ENCODE measurements at regions not wholly inside any gene's neighbourhood (a gene's known extent, or its start where the extent isn't known, plus 50 kb on each side); places are given as distances from the start of the nearest gene placed in this dataset.

DNA sequence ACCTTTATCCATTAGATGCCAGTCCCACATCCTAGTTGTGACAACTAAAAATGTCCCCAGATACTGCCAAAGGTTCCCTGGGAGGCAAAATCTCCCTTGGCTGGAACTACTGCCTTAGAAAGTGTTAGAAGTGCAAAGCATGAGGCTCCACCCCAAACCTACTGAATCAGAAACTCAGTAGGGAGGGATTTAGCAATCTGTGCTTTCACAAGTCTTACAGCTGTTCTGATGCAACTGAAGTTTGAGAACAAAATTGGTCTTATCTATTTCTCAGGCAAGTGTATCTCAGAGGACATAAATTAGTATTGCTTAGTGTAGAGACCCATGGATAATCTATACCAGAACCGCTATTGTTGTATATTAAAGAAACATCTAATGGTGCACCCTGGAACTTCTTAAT is 70.2 kb downstream of the CLDN1 start:
- DNase-seq = no peak

DNA sequence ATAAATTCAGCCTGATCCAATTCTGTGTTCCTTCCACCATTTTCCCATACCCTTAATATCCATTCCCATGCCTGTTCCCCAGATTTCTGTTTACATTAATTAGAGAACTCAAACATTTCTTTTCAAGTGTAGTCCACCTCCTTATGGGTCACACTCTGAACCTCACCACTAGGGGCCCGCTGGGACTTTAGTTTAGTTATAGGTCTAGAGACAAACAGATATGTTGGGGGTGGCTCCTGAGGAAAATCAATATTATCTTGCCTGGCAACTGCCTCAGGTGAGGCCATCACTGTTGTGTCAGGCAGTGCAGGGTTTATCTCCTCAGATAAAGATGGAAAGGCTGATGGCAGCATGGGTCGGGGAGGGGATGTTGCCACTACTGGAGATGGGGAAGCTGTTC is 72.8 kb downstream of the CLDN1 start:
- no peak for DNase-seq

DNA sequence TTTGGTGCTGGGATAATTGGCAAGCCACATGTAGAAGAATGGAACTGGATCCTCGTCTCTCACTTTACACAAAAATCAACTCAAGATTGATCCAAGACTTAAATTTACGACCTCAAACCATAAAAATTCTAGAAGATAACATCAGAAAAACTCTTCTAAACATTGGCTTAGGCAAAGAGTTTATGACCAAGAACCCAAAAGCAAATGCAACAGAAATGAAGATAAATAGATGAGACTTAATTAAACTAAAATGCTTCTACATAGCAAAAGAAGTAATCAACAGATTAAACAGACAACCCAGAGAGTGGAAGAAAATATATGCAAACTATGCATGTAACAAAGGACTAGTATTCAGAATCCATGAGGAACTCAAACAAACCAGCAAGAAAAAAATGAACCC is 80.1 kb downstream of the CLDN1 start:
- no peak for DNase-seq

DNA sequence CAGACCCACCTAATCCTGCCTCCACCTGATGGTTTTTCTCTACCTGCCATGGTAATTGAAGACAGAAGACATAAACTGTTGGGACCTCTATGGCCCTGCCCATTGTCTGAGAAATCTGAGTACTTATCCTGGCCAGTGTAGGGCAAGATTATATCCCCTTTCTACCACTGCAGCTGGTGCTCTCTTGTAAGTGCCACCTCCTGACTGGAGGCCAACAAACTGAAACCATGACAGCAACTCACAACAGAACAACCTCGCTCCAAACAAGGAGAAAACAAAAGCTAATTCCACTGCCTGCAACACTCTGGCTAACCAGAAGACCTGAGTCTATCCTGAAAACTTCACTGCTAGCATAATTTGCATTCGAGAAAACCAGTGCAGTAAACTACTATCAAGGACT is 82.9 kb downstream of the CLDN1 start:
- no peak for DNase-seq

DNA sequence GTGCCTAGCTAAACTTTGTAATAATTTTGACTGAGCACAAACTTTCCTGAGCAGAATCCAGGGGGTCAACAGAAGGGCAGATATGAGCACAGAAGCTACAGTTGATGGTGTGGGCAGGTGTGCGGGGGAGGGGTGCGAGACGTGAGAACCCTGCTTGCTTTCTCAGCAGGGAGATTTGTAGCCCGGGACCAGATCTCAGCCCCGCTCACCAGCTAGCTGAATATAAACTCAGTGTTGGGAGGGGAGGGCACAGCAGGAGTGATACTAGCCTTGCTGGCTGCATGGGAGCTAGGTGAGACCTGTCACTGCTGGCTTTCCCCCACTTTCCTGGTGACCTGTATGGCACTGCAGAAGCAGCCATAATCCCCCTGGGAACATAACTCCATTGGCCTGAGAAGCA is 83.4 kb downstream of the CLDN1 start:
- no peak for DNase-seq

DNA sequence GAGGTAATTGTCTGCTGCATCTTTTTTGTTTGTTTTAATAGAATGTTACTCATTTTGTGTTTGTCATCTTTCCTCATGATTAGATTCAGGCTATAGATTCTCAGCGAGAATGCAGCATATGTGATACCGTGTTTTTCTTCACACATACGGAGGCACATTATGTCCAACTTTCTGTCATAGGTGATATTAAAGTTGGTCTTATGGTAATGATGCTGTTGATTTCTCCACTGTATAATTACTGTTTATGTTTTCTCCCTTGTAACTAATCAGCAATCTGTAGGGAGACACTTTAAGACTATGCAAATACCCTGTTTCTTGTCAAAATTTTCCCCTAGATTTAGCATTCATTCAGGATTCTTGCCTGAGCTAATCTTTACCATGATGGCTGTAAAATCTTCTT is 87.6 kb downstream of the CLDN1 start:
- DNase-seq = no peak

DNA sequence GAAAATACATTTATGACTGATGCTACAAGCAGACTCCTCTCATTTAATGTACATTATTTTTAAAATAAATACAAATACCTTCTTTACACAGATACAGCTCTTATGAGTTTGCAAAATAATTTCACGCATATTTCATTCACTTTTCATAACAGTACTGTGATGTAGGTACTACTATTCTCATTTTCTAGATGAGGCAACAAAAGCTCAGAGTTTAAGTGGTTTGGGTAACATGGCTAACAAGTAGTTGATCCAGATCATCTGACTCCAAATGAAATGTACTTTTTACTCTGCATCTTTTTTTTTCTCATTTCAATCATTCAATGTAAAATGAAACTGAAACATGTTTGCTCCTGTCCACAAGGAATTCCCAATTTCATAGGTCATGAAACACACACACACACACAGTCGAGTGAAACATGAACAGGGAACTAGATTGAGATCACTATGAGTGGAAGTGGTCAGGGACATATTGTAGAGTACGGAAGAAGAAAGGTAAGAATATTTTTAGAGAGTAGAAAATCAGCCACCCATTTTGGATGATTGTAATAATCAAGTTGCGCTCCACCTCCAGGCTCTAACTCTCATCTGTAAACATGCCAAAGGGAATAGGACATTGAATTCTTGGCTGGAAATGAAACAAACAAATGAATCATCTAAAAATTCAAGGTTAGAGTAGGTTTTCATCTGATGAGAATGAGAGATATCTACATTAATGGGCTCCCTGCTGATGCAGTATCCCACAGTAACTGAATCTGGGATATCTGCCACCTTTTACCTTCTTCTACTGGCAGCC is 92.4 kb downstream of the CLDN1 start:
- DNase-seq = no peak

DNA sequence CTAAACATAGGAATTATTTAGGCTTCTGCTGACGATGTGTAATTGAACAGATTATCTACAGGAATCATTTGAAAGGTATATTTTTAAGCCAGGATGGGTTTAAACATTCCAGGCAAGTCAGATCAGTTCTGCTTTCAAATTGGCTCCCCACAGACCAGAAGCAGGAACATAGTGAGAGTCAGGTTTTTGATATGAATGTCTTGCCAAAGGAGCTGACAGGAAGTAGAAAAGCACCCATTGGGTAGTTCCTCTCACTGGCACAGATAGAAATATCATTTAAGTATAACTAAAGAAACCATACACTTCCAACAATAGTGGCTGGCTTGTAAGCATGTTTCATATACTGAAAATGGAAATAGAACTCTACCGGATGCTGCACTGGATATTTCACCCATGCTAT is 95.2 kb downstream of the CLDN1 start:
- no peak for DNase-seq

DNA sequence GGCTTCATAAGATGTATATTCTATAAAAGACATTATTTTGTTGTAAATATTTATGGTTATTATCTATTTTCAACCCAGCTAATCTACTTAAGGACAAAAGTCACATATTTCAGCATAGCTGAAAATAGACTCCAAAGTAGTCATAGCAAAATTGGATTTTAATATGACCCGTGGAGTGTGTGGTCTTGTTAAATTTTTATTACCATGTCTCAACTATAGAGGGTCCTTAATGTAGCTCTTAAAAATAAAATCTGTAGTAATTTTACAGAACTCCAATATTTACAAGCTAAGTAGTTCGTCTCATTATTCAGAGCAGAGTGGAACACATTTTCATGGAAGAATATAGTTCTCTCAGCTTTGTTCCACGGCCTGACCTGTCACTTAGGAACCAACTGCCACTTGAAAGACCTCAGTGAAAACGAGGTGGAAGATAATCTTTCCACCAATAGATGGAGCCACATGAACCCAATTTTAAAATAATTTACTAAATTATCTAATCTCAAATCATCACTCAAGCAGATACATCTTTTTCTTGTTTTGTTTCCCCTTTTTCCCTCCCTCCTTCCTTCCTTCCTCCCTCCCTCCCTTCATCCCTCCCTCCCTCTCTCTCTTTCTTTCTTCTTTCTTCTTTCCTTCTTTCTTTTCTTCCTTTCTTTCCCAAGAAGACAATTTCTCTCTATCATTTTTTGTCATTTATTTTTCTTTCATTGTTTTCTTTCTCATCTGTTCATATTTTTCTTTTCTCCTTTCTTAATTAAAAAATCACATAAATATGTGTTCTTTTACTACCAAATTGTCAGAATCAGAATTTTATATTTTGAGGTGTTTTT is 97.2 kb downstream of the CLDN1 start:
- peak; percentile 19 for DNase-seq

DNA sequence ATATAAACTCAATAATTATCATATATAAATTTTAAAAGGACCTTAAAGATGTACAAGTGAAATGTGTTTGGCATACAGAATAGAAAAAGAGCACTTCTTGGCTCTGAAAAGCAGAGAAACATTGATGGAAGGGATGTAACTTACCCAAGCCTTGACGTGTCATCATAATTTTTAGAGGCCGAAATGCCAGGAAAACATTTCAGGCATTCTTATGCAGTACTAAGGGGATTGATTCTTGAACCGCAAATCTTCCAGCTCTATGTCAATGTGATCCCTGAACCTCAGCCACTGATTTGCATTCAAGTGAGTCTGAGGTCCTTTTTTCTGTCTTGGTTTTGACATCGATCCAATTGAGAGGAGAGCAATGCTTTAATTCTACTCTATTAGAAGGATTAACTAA is 97.8 kb downstream of the CLDN1 start:
- DNase-seq = no peak

DNA sequence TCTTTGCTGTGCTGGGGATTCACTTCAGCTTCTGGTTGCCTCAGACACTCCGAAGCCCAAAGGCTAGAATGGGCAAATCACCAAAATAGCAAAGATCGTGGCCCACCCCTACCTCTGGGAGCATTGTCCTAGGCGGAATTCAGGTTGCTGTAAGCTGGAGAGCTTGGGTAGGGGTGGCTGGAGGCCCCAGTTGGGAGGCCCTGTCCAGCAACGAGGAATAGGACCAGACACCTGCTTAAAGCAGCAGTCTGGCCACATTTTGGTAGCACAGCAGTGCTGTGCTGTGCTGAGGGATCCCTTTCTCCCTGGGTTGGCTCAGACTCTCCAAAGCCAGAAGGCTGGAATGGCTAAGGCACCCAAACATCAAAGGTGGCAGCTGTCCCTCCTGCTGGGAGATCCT is 99.3 kb downstream of the CLDN1 start:
- DNase-seq = no peak

DNA sequence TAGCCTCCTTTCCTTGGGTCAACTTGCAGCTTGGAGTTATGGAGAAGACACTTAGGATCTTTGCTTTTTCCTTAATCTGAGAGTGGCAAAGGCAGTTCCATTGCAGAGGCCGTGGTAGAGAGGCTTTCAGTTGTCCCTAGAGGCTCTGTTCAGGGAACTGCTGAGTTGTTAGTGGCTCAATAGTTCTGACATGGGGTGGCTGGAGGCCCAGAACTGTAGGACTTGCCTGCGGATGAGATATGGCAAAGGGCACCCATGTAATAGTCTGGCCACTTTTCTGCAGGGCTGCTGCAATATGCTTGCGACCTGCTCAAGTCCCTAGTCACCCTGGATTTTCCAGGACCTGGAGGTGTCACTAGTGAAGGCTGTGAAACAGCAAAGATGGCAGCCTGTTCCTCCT is 99.9 kb downstream of the CLDN1 start:
- no peak for DNase-seq

DNA sequence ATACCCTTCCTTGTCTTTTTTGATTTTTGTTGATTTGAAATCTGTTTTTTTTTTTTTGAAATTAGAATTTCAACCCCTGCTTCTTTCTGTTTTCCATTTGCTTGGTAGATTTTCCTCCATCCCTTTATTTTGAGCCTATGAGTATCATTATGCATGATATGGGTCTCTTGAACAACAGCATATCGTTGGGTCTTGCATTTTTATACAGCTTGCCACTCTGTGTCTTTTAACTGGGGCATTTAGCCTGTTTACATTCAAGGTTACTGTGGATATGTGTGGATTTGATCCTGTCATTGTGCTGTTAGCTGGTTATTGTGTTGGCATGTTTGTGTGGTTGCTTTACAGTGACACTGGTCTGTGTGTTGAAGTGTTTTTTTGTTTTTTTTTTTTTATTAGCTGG is 99.7 kb upstream of the P3H2 start:
- no peak for DNase-seq

DNA sequence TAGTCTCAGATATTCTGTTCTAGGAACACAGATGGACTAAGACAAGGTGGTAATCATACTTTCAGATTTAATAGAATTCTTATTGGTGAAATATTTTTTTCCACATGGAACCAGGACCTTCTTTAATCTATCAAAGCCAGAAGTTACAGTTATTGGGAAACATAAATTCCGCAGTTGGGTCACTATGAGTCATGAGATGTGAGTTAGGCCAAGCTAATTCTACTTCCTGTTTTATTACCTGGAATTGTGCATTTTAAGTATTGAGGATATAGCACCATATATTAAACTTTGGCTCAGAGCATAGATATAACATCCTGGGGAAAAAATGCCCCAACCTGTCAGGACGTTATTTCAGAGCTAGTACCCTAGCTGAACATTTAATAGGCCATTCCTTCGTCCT is 96.4 kb upstream of the P3H2 start:
- DNase-seq = no peak

DNA sequence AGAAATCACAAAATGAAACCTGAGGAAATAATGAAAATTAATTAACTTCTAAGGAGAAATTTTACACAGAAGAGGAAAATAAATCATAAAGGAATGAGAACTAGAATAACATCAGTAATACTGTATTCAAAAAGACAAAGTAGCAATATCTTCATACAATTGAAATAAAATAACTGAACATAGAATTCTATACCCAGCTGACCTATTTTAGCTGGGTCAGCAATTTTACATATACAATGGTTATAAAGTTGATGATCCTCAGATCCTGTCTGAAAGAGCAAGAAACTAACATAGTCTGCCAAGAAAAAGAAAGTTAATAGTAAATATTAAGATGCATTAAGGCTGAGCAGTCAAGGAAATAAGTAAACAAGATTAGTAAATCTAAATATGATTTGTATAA is 93.0 kb upstream of the P3H2 start:
- DNase-seq = no peak

DNA sequence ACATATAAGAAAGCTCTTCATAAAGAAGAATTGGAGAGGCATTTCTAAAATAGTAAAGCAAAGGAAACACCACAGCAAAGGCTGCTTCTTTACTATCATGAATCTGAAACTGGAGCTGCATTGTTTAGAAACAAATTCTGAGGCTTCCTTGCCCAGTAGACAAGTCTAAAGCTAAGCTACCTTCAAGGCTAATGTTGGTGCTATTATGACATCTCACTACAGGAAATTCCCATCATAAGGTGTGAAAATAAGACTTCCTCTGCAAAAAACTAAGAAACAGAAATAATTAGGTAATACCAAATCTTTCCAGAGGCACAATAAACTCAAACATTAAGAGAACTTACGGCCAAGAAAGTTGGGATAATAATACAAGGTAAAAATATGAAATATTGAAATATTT is 89.9 kb upstream of the P3H2 start:
- DNase-seq = no peak

DNA sequence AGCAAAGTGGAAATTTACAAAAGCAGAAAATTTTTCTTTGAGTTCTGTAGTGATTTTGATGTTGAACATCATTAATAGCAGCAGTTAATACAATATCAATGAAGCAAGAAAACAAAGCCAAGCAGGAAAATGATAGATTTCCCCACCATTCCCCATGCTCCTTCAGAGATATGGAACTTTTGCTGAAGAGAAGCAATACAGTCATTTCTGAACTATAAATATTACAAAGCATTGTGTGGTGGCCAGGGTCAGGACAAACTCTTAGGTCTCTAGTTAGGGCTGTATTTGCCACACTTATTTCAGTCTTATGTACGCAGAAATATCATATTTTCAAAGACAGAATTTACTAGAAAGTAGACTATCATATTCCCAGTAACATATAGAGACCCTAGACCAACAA is 88.8 kb upstream of the P3H2 start:
- DNase-seq = no peak

DNA sequence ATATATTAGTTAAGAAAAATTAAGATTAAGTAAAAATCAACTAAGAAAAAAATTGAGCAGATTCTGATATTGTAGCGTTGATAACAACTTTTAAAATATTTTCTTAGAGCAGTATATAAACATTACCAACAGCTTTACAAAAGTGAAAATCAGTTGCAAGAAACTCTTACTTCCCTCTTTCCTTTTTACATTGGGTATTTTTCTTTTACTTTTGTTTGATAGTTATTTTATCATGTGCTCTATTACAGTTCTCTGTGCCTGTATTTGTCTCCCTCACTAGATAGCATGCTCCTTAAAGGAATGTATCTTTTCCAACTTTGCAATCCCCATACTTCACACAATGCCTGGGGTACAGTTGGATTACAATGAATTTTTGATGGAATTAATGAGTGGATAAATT is 87.5 kb upstream of the P3H2 start:
- DNase-seq = no peak

DNA sequence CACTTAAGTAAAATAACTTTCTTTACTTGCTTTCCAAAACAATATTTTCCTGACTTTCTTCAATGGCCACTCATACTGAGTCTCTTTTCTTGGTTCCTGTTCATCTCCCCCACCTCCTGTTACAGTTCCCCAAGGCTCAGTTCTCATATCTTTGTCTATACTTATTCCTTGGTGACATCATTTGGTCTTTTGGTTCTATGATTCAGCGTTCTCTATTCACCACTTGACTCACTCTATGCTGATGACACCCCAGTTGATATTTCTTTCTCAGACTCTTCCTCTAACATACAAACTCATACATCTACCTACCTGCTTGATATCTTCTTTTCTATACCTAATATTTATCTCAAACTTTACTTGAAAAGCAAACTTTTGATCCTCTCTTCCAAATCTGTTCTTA is 85.0 kb upstream of the P3H2 start:
- DNase-seq = no peak

DNA sequence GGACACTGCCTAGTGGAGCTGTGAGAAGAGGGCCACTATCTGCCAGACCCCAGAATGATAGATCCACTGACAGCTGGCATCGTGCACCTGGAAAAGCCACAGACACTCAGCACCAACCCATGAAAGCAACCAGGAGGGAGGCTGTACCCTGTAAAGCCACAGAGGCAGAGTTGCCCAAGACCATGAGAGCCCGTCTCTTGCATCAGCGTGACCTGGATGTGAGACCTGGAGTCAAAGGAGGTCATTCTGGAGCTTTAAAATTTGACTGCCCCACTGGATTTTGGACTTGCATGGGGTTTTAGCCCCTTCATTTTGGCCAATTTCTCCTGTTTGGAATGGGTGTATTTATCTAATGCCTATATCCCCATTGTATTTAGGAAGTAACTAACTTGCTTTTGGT is 83.5 kb upstream of the P3H2 start:
- DNase-seq = no peak

DNA sequence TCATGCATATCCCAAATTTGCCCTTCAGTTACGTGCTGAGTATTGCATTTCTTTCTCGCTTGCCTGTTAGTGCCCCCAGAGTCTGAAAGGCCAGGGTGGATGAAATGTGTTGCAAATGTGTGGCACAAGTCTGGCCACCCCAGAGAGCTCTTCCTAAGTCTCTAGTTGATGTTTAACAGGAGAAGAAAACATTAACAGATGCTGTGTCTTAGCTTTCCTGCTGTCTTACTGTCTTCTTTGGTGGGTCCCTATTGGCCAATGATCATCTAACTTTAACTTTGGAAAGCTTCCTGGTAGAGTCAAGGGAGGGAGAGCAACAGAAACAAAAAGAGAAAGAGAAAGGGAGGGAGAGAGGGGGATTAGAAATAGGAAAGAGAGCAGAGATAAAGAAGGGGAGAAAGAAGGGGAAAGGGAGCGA is 76.7 kb upstream of the P3H2 start:
- no peak for DNase-seq

DNA sequence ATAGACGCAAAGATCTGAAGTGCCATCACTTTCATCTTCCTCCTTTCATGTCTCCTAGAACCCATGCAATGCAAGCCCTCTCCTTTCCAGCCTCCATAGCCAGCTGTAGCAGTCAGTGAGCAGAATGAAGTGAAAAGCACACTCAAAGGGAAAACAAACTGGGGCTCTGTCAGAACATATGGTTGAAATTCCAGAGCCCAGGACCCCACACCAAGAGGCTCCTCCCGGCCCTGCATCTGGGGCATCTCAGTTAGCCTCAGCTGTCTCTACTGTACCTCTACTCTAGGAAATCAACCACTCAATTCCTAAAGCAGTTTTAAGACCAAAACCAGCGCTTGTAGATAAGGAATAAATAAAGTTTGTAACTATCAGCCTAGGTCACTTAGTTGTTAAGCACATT is 73.8 kb upstream of the P3H2 start:
- DNase-seq = peak; percentile 44

DNA sequence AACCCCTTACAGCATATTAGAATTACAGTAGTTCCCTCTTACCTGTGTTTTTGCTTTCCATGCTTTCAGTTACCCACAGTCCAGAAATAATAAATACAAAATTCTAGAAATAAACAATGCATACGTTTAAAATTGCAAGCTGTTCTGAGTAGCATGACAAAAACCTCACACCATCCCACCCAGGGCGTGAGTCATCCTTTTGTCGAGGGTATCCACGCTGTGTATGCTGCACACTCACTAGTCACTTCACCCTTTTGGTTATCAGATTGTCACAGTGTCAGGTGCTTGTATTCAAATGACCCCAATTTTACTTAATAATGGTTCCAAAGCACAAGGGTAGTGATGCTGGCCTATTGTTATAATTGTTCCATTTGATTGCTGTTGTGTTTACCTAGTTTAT is 72.5 kb upstream of the P3H2 start:
- no peak for DNase-seq

DNA sequence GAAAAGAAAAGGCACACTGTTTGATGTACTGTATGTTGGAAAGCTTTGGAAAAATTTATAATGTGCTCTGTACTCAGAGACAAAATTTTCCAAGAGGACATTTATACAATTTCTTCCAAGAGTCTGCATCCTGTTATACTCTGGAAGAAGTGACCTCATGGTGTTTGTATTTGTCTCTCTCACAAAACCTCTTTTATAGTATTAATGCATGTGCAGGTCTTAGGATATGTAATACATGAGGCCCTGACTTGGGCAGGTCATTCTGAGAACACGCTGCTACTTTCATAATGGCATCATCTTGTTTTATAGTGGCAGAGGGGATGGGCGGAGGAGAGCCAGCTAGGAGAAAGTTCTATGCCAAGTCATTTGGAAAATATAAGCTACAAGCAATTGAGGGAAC is 72.0 kb upstream of the P3H2 start:
- DNase-seq = no peak

DNA sequence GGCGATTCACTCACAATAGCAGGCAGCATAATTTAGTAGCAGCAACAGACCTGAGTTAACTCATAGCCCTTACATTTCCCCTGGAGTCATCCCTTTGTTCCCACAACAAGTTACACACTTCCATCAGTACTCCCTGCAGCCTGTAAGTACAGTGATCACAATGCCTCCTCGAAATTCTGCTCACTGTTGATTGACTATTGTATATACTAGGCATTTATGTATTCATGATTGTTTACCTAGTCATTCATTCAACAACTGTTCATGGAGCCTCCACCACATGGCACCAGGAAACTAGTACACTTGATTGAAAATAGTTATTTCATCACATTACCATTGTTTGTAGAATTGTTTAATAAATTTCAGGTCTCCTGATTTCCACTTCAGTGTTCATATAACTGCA is 71.4 kb upstream of the P3H2 start:
- no peak for DNase-seq

Measured in NCI-H2171 treated with DMSO at 0.1 percent for 48 hours (cell line).